ENCODE measurements at regions not wholly inside any gene's neighbourhood (a gene's known extent, or its start where the extent isn't known, plus 50 kb on each side); places are given as distances from the start of the nearest gene placed in this dataset.

DNA sequence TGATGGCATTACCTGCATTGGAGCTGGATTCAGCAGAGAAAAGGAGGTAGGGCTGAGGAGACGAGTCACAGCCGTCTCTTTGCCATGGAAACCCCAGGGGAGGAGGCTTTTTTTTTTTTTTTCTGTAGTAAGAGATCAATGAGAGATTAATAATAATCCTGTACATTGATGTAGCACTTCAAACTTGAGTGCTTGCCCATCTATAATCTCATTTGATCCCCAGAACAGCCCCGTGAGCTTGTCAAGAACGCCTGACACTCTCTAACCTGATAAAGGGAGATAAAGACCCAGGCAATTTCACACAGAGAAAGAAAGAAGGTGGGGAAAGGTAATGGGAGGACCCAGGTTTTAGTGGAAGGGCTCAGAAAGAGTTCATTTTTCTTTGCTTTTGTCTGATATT lies 195.2 kb upstream of the FOXK1 start:
- no peak for TF ChIP-seq CTCF (IDR thresholded peaks at IDR 0.05; ENCODE audit: low read depth, low read length, poor library complexity, severe bottlenecking)
- no peak for TF ChIP-seq EZH2phosphoT487 (IDR thresholded peaks at IDR 0.05; ENCODE audit: borderline replicate concordance, low read length)

Data from DOHH2 (cell line).